ENCODE measurements at regions not wholly inside any gene's neighbourhood (a gene's known extent, or its start where the extent isn't known, plus 50 kb on each side); places are given as distances from the start of the nearest gene placed in this dataset.
A peak's percentile ranks its signal among the peaks of the same experiment; 100 is the strongest.

- DNase-seq, result no peak
Observed at GRCh38 chrX:39176105-39176504, 374.8 kb downstream of the MID1IP1 start.

- DNase-seq, result no peak
Observed at GRCh38 chrX:39189431-39189830, 388.2 kb downstream of the MID1IP1 start.

GRCh38 chrX:39194673-39195072, 393.4 kb downstream of the MID1IP1 start:
- no peak for DNase-seq

- DNase-seq, result no peak
Observed at GRCh38 chrX:39195156-39195555, 393.9 kb downstream of the MID1IP1 start.

- DNase-seq, result peak; percentile 90
Observed at GRCh38 chrX:39196192-39197102, 395.2 kb downstream of the MID1IP1 start.

- no peak for DNase-seq
Observed at GRCh38 chrX:39199429-39199828, 398.2 kb downstream of the MID1IP1 start.

- DNase-seq, result peak; percentile 30
Observed at GRCh38 chrX:39201305-39201990, 400.2 kb downstream of the MID1IP1 start.

GRCh38 chrX:39202641-39203040, 401.4 kb downstream of the MID1IP1 start:
- DNase-seq, result no peak

- no peak for DNase-seq
Observed at GRCh38 chrX:39203427-39203826, 402.2 kb downstream of the MID1IP1 start.

GRCh38 chrX:39204353-39204752, 403.1 kb downstream of the MID1IP1 start:
- no peak for DNase-seq

- no peak for DNase-seq
Observed at GRCh38 chrX:39204945-39205344, 403.7 kb downstream of the MID1IP1 start.

- peak; percentile 5 for DNase-seq
Observed at GRCh38 chrX:39205467-39205866, 404.2 kb downstream of the MID1IP1 start.

GRCh38 chrX:39206399-39207145, 405.3 kb downstream of the MID1IP1 start:
- DNase-seq, result no peak

GRCh38 chrX:39211501-39211900, 410.2 kb downstream of the MID1IP1 start:
- DNase-seq, result no peak

GRCh38 chrX:39212456-39212855, 411.2 kb downstream of the MID1IP1 start:
- no peak for DNase-seq

GRCh38 chrX:39214387-39215126, 413.3 kb downstream of the MID1IP1 start:
- no peak for DNase-seq

- no peak for DNase-seq
Observed at GRCh38 chrX:39220952-39221351, 419.7 kb downstream of the MID1IP1 start.

- DNase-seq, result no peak
Observed at GRCh38 chrX:39222346-39223113, 421.3 kb downstream of the MID1IP1 start.

GRCh38 chrX:39226251-39226650, 425.0 kb downstream of the MID1IP1 start:
- no peak for DNase-seq

GRCh38 chrX:39227371-39227770, 426.1 kb downstream of the MID1IP1 start:
- DNase-seq, result no peak

- peak; percentile 31 for DNase-seq
Observed at GRCh38 chrX:39238006-39238405, 436.7 kb downstream of the MID1IP1 start.

- DNase-seq, result no peak
Observed at GRCh38 chrX:39242187-39242586, 440.9 kb downstream of the MID1IP1 start.
